OCI-LY1 (cell line): ENCODE measurements at regions not wholly inside any gene's neighbourhood (a gene's known extent, or its start where the extent isn't known, plus 50 kb on each side); places are given as distances from the start of the nearest gene placed in this dataset.

Experiments used
- CTCF ChIP-seq: fragments of 200-600 bp; sonication (generic), shearing (Covaris generic); IDR thresholded peaks from 2 replicates; pipeline ENCODE4 v1.5.1; 2017; ENCODE audit warnings: mild to moderate bottlenecking, antibody characterized with exemption, low read length, moderate library complexity, mixed read lengths
- EZH2 ChIP-seq: fragments of 200-600 bp; sonication (generic), shearing (Covaris generic); IDR thresholded peaks from 2 replicates; pipeline ENCODE4 v1.8.0; 2017; ENCODE audit warnings: borderline replicate concordance, mixed run types, mild to moderate bottlenecking, antibody characterized with exemption, low read length, moderate library complexity, mixed read lengths

- TF ChIP-seq CTCF, result no peak
- TF ChIP-seq EZH2, result no peak
Measured at GRCh38 chr18:73850782-73851181, 296.9 kb downstream of the FBXO15 start.
